Stimulated activated CD8-positive, alpha-beta memory T cell treated with anti-CD3 and anti-CD28 coated beads, Interleukin-7, amount 100 ng/mL, for 24 hours (primary cell): ENCODE measurements at regions not wholly inside any gene's neighbourhood (a gene's known extent, or its start where the extent isn't known, plus 50 kb on each side); places are given as distances from the start of the nearest gene placed in this dataset.

ENCODE experiments used
- DNase-seq: peaks from one replicate; pipeline ENCODE4 v3.0.0-alpha.2; 2020; ENCODE audit warnings: low read depth

DNA sequence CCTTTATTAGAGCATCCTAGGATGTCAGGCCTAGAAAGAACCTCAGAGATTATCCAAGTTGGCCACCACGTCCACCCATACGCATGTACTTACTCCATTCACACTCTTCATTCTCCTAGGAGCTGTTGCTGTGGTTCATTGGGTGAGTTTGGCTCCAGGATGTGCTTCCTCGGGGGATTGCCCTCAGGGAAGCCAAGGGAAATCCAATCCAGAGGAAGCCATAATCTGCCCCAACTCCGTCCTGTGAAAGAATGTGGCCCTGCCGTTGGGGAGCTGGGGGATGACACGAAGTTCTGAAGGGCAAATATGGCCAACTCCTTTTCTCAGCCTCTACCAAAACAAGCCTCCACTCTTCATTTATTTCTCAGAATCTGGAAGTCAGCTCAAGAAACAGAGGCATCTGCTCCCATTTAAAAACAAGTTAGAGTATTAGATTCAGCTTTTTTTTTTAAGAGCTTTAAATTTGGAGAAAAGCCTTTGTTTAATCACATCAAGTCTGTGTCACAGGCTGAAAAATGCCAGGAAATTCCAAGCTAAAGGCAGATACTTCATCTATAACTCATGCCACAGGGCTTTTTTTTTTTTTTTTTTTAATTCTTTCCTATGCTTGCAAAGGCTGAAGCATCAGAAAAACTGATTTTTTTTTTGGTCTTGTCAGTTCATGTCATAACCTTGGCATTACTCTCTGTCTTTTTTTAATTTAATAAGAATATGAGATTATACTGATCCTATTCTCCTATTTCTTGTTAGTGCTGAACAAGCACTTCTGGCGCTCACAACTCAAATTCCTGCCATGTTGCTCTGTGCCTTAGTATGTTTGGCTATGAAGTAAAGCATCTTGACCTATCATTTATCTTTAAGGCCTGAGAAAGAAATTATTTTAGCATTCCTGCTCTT is 480.9 kb upstream of the MARCKS start:
- no peak for DNase-seq

DNA sequence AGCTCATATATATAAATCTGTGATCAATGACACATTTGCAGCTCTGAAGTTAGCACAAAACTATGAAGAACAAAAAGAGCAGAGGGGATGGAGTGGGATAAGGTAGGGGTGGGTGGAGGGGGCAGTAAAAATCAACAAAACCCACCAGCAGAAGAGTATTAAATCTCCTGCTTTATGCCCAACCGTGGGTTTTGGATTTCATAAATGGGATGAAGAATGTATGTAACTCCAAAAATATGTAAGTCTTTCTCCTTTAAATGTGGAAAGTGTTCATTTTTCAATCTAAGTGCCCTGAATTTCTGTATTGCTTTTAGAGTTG is 480.3 kb upstream of the MARCKS start:
- DNase-seq: no peak

DNA sequence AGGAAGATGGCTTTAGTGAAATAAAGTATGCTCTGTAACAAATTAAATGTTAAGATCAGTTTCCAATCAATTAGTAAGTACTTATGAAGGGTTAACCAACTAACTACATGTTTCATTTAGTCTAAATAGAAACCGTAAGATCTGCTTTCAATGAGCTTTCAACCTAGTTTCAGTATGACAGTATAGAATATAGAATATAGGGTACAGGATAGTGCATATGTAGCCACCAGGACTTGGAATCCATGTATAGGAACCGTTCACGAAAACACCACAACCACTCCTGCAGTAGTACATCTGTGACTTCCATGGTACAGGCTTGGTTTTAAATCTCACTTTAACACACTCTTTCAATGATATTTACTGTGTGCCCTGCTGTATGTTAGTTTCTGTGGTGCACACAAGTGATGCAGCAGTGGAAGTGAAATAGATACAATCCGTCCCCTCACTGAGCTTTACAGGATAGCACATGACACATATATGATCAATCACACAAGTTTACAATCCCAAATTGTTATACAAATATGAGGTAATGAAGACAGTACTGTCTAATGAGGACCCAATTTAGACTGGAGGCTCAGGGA is 479.7 kb upstream of the MARCKS start:
- DNase-seq: no peak

DNA sequence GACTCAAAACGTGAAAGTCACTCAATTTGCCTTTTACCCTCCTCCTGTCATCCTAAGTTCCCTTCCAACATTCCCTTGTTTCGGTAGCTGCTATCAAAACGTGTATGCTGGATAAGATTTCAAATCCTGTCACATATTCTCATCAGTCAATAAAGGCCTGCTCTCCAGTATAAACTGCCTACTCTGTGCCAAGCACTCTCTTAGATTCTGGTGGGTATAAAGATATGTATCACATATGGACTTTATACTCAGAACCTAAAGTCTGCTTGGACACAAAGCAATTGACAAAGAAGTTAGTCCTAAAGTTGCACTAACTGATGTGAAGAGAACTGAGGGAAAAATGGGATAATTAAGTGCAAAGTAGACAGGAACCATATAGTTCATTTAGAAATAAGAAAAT is 476.6 kb upstream of the MARCKS start:
- no peak for DNase-seq

DNA sequence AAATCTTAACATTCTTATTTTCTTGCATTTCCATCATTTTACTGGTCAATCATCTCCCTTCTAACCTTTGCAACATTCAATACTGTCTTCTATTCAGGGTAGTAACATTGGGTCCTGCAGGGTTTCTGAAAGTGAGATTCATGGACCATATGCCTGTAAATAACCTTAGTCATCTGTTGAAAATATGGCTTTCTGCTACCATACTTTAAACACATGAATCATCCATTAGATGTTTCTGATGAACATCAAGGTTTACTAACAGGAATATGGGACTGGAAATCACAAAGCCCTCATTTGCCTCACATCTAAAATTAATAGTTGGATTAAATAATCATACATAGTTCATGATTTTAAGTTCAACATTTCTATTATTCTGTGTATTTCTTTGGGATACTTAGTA is 475.9 kb upstream of the MARCKS start:
- no peak for DNase-seq

DNA sequence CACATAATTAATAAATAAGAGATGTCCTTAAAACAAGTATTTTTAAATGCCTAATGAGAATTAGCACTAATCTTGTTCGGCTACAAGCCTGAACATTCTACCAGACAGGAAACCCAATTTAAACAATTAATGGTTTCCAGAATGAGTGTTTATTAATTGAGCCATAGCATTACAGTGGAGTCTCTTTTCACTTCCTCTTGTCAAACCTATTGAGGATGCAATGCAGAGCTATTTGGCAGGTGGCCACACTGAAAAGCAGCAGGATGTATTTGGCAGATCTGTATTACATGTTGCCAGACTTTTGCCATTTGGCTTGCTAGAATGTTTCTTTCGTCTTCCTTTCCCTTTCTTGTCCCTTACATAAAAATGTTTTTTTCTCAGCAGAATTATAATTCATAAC is 475.2 kb upstream of the MARCKS start:
- DNase-seq: no peak

DNA sequence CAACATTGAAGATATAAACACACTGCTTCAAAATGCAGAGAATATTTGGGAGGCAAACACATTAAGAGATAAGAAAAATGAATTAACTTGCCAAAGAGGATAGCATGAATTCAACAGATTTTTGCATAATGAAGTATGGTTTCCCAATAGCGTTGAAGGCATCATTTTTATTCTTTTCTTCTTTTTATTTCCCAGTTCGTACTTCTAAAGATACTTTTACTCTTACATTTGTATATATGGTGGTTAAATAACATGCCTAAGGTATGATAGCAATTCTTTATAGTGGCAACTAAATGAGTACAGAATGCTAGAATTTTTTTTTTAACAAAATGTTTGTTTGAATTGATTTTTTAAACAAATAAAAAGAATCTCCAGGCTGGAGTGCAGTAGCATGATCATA is 473.4 kb upstream of the MARCKS start:
- DNase-seq: no peak

DNA sequence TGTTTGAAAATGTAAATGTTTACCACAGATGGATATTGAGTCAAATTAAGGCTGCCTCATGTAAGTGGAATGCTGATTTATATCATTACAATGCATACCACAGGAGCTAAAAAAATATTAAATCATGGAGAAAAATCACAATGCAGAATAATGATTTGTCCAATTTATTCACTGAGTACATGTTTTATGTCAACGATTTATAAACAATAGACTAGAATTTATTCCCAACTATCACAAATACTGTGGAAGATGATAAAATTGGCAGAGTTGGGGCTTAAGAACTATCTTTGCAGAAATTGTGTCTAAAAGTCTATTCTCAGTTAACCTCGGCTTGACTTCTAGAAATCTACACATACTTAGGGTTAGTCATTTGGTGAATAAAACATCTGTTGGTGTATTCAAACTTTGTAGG is 472.1 kb upstream of the MARCKS start:
- DNase-seq: no peak

DNA sequence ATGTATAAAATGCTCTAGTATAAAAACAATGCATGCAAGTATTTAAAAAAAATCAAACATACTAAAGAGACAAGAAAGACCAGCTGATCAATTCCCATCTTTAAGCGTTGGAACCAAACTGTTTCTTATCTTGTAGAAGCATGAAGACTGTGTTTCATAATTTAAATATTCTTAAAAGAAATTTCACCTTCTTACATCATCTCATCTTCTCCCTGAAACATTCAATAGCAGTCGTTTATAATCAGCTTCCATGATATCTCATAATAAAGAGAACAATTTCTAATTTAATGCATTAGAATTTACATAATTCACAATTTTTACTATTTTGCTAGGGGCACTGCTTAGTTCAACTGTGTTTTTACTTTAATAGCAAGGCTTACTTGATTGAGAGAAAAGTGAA is 468.1 kb upstream of the MARCKS start:
- no peak for DNase-seq

DNA sequence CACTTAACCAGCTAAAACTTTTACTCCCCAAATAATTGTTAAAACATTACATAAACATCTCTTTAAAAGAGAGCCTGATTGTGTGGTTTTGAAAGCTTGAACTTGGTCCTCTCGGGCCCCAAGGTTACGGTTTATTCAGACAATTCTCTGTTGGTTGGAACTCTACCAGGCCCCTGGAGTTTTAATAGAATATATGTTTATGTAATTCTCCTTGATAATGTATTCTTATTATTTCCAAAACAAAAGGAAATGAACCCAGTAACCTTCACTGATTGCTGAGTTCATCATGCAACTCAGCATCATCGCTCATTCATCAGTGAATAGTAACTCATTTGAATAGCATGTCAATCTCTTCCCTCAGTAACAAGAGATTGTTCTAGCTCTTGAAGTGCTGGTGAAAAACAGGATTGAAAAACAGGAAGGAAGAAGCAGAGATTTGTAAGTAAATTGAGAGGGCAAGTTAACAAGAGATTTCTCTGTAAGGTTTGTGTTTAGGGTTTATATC is 464.5 kb upstream of the MARCKS start:
- DNase-seq: no peak

DNA sequence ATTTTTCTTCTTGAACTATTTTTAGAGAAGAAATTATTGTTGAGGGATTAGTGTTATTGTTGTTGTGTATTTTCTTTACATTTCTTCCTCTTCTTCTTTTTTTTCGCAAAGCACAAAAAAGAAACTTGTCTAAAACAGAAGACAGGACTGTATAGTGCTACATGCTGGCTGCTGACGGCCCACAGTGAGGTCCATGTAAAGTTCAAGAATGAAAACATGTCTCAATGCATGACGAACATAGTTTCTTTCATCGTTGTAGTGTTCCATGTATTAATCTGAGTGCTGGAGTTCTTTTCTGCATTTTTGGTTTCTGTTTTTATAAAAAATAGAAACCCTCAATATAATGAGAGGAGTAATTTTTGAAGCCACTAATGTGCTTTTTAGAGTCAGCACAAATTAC is 462.9 kb upstream of the MARCKS start:
- no peak for DNase-seq

DNA sequence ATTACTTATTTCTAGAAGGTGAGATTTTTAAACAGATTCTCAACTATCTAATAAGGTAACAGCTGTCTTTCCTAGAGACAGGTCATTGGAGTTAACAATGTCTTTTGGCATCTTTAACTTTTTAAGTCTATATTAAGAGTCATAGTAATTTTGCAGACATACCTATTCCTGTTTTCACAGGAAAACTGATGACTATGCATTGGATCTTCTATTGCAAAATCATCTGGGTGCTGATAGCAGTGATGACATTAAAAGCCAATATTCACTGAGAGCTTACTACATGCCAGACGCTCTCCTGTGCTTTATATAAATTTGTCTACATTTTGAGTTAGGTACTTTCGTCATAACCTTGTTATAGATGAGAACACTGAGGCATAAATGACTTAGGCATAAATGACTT is 462.4 kb upstream of the MARCKS start:
- no peak for DNase-seq

DNA sequence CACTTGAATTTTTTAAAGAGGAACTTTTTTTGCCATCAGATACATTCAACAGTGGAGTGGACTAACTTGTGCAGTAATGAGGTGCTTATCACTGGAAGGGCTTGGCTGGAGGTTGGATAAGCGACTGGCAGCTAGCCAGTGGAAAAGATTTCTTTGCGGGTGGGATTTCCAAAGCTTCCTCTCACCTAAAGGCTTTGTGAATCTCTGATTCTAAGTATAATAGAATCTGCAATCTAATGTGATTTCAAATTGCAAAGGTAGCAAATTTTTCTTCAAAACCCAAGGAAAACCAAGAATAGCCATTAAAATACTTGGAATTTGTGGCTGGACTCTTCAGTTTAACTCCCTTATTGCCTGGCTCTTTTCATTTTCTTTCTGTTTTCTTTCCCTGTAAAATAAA is 460.4 kb upstream of the MARCKS start:
- DNase-seq: no peak

DNA sequence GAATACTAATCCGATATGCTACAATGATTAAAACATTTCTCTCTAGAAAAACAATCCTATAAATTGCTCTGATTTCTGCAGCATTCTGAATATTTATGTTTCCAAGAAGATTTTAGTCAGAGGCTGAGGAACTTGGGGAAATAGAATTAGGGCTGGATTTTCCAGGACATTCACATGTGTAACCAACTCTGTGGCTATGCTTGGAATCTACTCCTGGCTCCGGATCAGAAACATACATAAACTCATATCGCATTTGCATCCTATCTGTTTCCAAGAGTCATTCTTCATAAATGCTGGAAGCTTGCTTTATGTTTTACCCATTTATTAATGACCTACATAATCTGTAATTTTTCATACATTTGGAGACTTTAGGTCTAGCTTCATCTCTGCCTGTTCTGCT is 459.9 kb upstream of the MARCKS start:
- DNase-seq: no peak

DNA sequence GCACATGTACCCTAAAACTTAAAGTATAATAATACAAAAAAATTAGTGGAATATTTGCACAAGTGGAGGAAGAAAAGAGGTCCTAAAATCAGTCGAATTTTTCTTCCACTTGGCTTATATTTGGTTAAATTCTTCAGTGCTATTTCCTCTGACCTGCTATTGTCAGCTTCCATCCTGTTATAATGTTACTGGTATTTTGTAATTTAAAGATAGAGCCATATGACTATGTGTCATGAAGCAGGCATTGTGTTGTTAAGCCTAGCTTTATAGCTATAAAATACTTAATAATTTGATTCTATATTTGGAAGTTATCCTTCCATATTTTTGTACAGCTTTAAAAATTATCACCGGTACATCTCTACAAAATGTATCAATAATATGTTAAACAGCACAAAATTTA is 455.9 kb upstream of the MARCKS start:
- DNase-seq: no peak

DNA sequence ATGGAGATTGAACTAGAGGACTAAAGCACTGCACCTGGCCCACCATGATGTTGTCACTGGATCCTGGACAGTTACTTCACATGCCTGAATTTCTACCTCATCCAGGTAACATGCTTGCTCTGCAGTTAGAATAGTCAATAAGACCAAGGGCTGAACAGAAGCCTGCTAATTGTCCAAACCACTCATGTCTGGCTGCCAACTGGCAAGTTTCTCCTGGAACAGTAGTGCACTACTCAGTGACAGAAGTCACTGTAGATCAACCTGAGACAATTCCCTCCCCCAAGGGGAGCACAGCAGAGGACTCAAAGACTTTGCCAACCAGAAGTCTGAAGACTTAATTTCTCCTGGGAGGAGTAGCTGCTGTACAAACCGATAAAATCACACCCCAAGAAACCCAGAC is 454.6 kb upstream of the MARCKS start:
- no peak for DNase-seq

DNA sequence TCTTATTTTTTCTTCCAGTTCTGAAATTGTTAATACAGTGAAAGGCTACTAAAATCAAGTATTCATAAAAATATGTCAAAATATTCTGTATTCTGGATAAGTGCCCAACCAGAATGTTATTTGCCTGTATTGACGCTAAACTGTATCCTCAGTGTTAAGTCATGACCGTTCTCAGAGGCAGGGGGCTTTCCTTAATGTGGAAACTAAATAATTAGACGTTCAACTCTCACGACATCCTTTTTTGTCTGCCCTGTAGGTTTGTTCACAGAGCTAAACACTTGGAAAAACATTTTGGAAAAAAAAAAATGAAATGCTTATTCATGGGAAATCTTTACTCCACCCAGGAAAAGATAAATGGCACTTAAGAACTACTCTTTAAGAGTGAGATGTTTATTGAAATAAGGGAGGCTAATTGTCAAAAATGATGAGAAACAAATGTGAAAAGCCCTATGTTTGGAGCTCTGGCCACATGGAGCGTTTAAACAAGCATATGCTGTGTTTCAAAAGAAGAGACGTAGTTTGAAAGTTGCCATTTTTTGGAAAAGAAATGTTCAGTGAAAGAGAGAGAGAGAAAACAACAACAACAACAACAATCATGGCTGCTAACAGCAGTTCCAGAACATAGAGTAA is 453.1 kb upstream of the MARCKS start:
- no peak for DNase-seq

DNA sequence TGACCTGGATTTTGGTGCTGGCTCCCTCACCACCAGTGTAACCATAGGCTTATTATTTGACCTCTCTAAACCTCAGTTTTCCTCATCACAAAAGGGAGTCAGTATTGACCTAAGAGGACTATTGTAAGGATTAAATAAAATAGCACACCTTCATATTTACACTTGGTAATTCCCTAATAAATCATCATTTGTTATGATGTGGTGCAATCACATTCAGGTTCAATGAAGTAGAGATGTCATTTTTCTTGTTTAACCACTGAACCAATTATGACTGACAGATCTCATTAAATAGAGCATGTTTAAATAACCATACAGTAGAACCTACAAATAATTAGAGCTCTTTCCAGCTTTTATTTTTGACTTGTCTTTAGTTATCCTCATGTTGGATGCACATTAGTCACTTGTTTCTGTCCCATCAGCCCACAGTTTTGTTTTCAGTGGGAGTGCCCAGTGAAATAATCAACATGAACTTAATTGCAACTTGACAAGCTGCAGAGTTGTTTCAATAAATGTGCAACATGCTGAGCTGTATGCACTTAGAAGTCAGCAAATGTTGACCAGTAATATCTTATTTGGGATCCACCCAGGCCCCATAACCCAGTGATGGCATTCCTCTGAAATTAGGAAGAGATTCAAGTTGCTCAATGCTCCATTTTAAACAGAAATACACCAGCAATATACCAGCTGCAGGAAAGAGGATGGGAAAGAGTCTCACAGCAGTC is 451.7 kb upstream of the MARCKS start:
- DNase-seq: no peak

DNA sequence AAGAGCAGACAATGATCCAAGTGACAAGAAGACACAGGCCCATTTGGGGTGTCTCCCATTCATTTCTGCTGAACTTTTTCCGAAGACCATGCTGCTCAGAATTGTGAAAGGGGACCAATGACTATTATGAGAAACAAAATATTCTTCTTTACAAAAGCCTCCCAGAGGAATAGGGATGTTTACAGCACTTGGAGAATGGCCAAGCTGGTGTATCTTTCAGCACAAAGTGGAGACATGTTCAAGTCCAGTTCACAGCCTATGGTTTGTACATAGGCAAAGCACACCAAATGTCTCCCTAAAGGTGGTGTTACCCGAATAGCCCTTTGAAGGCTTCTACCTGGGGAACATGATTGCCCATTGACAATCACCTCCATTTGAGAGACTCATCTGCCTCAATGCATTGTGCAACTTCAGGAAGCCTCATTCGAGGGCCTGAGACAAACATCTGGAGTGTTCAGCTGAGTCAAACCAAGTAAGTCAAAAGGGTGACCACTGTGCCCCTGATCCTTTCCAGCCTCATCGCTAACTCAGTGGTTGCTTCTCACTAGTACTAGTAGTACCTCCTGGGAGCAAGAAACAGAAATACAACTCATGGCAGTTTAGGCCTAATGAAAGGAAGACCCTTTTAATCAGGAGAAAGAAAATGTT is 451.0 kb upstream of the MARCKS start:
- no peak for DNase-seq

DNA sequence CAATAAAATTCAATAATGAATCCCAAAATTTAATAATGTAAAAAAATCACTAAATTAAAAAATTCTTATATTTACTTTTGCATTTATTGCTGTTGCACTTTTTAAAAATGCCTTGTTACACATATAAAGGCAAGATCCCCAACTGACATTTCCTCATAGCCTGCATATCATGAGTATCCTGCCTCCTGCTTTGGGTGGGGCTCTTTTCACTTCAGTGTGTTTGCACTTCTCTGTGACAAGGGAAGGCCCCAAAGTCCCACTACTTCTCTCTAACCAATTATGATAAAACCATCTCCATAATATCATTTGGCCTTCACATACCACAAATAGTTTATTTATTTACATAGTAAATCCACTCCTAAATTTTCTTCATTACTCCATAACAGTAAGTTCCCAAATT is 446.1 kb upstream of the MARCKS start:
- no peak for DNase-seq

DNA sequence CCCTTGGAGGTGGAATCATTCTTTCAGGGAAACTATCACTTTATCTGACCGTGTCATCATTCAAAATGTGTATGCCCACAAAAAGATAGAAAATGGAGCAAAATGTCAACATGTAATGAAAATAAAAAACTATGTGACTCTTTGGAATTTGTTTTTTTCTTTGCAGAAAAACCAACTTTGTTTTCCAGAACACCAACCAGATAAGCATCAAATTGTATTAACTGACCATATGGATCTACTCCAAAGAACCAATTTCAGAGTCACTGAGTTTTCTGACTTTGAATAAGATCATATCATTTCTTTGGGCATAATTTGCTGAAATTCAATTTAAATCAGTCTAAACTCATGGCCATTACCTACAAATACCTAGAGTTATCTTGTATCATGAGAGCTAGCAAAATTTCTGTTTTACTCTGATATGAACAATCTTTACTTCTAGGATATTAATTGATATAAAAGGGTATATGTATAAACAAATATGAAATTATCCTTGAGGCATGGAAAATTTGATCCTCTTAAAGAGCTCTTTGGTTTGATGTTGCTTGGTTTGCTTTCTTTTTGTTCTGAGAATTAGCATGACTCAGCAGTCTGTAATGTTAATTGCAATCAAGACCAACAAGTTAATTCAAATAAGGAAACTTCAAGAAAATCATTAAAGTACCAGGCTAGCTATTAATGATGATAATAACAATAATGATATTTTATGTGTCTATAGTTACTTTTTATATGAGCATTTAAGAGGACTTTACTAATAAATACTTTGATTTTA is 444.4 kb upstream of the MARCKS start:
- DNase-seq: no peak
